Body of pancreas (tissue), 4 donors: ENCODE measurements at regions not wholly inside any gene's neighbourhood (a gene's known extent, or its start where the extent isn't known, plus 50 kb on each side); places are given as distances from the start of the nearest gene placed in this dataset.

ENCODE experiments used
- CTCF ChIP-seq, 7 experiments: fragments of 450-650 bp in 4 of 7; fragments of 200-600 bp in 3 of 7; sonication (generic) in 3 of 7; IDR thresholded peaks; one replicate each; pipeline ENCODE4 v1.5.1; 2016 to 2019; ENCODE audit warnings: antibody characterized with exemption in 7 of 7
- POLR2A ChIP-seq, 3 donors: fragments of 450-650 bp; IDR thresholded peaks; one replicate each; pipeline ENCODE4 v1.6.1; 2016; ENCODE audit warnings: antibody characterized with exemption in 3 of 3, mild to moderate bottlenecking in 2 of 3

GRCh38 chr9:118362123-118362522, 657.9 kb downstream of the TLR4 start:
- no peak for TF ChIP-seq CTCF (IDR thresholded peaks at IDR 0.05)
- no peak for TF ChIP-seq POLR2A (IDR thresholded peaks at IDR 0.05)
